HepG2 (cell line): ENCODE measurements at regions not wholly inside any gene's neighbourhood (a gene's known extent, or its start where the extent isn't known, plus 50 kb on each side); places are given as distances from the start of the nearest gene placed in this dataset.

Experiments
- EHMT2 ChIP-seq: fragments of 200-600 bp; sonication (generic); IDR thresholded peaks from 2 replicates; pipeline ENCODE4 v1.7.0; 2017; ENCODE audit warnings: antibody characterized with exemption, low read depth, low read length, borderline replicate concordance
- IRF2 ChIP-seq: IDR thresholded peaks from 2 replicates; pipeline ENCODE4 v1.6.1; 2018; ENCODE audit warnings: missing genetic modification reagents, missing compliant biosample characterization
- MAX ChIP-seq: IDR thresholded peaks from 2 replicates; pipeline ENCODE4 v1.6.1; 2012; ENCODE audit warnings: inconsistent platforms
- PCBP2 ChIP-seq: fragments of 200-400 bp; formaldehyde crosslinking; optimal IDR thresholded peaks from 2 replicates; pipeline ENCODE3; 2018; ENCODE audit warnings: low read length, low read depth; ENCODE audit not compliant: poor library complexity, severe bottlenecking
- PHF8 ChIP-seq: sonication (generic); formaldehyde crosslinking; IDR thresholded peaks from 2 replicates; pipeline ENCODE4 v1.5.0; 2020; ENCODE audit warnings: missing genetic modification reagents
- ZNF10 ChIP-seq: sonication (generic); formaldehyde crosslinking; IDR thresholded peaks from 2 replicates; pipeline ENCODE4 v1.4.0; 2020; ENCODE audit warnings: mild to moderate bottlenecking, low read depth, missing genetic modification reagents, borderline replicate concordance
- ZNF572 ChIP-seq: sonication (generic); formaldehyde crosslinking; IDR thresholded peaks from 2 replicates; pipeline ENCODE4 v1.5.1; 2020; ENCODE audit warnings: mild to moderate bottlenecking, missing genetic modification reagents

- no peak for TF ChIP-seq ZNF572 (CRISPR knock-in tag)
- TF ChIP-seq MAX, result no peak
- TF ChIP-seq ZNF10 (CRISPR knock-in tag), result no peak
- TF ChIP-seq PHF8 (CRISPR knock-in tag), result no peak
- TF ChIP-seq IRF2 (CRISPR knock-in tag), result no peak
- TF ChIP-seq PCBP2, result no peak
- TF ChIP-seq EHMT2, result no peak
Observed at GRCh38 chr12:91819132-91819447, 326.6 kb downstream of the BTG1 start.
